ENCODE measurements at regions not wholly inside any gene's neighbourhood (a gene's known extent, or its start where the extent isn't known, plus 50 kb on each side); places are given as distances from the start of the nearest gene placed in this dataset.

- Mint-ChIP-seq H3K36me3 (ENCODE audit: low read depth) (no peaks in the 10 kb centered on the region), H3K4me3 (no peak overlapping the region), H3K4me1 (peaks cover 3% of the 10 kb centered on the region; the same call in 2 of the 3 replicates), H3K9me3 (no peaks in the 10 kb centered on the region), H3K27me3 (ENCODE audit: insufficient read depth, low read depth, poor library complexity) (peaks cover 4% of the 10 kb centered on the region), H3K27ac (no peak overlapping the region)
- Histone ChIP-seq H3F3A (replicated peaks; ENCODE audit: low read depth) (no peaks in the 10 kb centered on the region), H3K27me3 (ENCODE audit: insufficient read depth) (no peaks in the 10 kb centered on the region), H3K79me2 (replicated peaks; ENCODE audit: insufficient read depth) (no peaks in the 10 kb centered on the region), H3K36me3 (ENCODE audit: insufficient read depth) (no peaks in the 10 kb centered on the region), H4K20me1 (replicated peaks; ENCODE audit: insufficient read depth) (no peaks in the 10 kb centered on the region), H3K4me2 (no peak overlapping the region), H3K4me1 (ENCODE audit: insufficient read depth) (no peaks in the 10 kb centered on the region), H3K4me3 (no peak overlapping the region), H3K9me2 (ENCODE audit: insufficient read depth) (0 out of 2 replicates have a peak, but pooled peaks cover 4% of the 10 kb centered on the region), H3K27ac (ENCODE audit: low read depth) (no peak overlapping the region), H2AFZ (no peak overlapping the region)
- no peak for ATAC-seq
- TF ChIP-seq ETS1 (IDR thresholded peaks at IDR 0.05) (no peak), ZNF331 (CRISPR knock-in tag; IDR thresholded peaks at IDR 0.05; ENCODE audit: low read depth) (no peak), EZH2phosphoT487 (IDR thresholded peaks at IDR 0.05; ENCODE audit: unreplicated experiment) (no peak), REST (IDR thresholded peaks at IDR 0.05; ENCODE audit: unreplicated experiment) (no peak), ZNF114 (CRISPR knock-in tag; IDR thresholded peaks at IDR 0.05) (no peak), POLR2AphosphoS5 (IDR thresholded peaks at IDR 0.05; ENCODE audit: low read depth) (no peak), EZH2 (IDR thresholded peaks at IDR 0.05; ENCODE audit: low read depth, unreplicated experiment) (no peak), STAT1 (IDR thresholded peaks at IDR 0.05; ENCODE audit: unreplicated experiment) (no peak)
- TF ChIP-seq, protein P1, sequence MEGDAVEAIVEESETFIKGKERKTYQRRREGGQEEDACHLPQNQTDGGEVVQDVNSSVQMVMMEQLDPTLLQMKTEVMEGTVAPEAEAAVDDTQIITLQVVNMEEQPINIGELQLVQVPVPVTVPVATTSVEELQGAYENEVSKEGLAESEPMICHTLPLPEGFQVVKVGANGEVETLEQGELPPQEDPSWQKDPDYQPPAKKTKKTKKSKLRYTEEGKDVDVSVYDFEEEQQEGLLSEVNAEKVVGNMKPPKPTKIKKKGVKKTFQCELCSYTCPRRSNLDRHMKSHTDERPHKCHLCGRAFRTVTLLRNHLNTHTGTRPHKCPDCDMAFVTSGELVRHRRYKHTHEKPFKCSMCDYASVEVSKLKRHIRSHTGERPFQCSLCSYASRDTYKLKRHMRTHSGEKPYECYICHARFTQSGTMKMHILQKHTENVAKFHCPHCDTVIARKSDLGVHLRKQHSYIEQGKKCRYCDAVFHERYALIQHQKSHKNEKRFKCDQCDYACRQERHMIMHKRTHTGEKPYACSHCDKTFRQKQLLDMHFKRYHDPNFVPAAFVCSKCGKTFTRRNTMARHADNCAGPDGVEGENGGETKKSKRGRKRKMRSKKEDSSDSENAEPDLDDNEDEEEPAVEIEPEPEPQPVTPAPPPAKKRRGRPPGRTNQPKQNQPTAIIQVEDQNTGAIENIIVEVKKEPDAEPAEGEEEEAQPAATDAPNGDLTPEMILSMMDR (conservative IDR thresholded peaks at IDR 0.05; ENCODE audit: low read depth in 2 of 2) = no peak
- TF ChIP-seq, protein P2, sequence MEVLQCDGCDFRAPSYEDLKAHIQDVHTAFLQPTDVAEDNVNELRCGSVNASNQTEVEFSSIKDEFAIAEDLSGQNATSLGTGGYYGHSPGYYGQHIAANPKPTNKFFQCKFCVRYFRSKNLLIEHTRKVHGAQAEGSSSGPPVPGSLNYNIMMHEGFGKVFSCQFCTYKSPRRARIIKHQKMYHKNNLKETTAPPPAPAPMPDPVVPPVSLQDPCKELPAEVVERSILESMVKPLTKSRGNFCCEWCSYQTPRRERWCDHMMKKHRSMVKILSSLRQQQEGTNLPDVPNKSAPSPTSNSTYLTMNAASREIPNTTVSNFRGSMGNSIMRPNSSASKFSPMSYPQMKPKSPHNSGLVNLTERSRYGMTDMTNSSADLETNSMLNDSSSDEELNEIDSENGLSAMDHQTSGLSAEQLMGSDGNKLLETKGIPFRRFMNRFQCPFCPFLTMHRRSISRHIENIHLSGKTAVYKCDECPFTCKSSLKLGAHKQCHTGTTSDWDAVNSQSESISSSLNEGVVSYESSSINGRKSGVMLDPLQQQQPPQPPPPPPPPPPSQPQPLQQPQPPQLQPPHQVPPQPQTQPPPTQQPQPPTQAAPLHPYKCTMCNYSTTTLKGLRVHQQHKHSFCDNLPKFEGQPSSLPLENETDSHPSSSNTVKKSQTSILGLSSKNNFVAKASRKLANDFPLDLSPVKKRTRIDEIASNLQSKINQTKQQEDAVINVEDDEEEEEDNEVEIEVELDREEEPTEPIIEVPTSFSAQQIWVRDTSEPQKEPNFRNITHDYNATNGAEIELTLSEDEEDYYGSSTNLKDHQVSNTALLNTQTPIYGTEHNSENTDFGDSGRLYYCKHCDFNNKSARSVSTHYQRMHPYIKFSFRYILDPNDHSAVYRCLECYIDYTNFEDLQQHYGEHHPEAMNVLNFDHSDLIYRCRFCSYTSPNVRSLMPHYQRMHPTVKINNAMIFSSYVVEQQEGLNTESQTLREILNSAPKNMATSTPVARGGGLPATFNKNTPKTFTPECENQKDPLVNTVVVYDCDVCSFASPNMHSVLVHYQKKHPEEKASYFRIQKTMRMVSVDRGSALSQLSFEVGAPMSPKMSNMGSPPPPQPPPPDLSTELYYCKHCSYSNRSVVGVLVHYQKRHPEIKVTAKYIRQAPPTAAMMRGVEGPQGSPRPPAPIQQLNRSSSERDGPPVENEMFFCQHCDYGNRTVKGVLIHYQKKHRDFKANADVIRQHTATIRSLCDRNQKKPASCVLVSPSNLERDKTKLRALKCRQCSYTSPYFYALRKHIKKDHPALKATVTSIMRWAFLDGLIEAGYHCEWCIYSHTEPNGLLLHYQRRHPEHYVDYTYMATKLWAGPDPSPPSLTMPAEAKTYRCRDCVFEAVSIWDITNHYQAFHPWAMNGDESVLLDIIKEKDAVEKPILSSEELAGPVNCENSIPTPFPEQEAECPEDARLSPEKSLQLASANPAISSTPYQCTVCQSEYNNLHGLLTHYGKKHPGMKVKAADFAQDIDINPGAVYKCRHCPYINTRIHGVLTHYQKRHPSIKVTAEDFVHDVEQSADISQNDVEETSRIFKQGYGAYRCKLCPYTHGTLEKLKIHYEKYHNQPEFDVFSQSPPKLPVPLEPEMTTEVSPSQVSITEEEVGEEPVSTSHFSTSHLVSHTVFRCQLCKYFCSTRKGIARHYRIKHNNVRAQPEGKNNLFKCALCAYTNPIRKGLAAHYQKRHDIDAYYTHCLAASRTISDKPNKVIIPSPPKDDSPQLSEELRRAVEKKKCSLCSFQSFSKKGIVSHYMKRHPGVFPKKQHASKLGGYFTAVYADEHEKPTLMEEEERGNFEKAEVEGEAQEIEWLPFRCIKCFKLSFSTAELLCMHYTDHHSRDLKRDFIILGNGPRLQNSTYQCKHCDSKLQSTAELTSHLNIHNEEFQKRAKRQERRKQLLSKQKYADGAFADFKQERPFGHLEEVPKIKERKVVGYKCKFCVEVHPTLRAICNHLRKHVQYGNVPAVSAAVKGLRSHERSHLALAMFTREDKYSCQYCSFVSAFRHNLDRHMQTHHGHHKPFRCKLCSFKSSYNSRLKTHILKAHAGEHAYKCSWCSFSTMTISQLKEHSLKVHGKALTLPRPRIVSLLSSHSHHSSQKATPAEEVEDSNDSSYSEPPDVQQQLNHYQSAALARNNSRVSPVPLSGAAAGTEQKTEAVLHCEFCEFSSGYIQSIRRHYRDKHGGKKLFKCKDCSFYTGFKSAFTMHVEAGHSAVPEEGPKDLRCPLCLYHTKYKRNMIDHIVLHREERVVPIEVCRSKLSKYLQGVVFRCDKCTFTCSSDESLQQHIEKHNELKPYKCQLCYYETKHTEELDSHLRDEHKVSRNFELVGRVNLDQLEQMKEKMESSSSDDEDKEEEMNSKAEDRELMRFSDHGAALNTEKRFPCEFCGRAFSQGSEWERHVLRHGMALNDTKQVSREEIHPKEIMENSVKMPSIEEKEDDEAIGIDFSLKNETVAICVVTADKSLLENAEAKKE (CRISPR knock-in tag; IDR thresholded peaks at IDR 0.05) = no peak
- DNase-seq (ENCODE audit: low spot score) = no peak
Measured at GRCh38 chr15:81886591-81886990, 159.2 kb downstream of the MEX3B start.

Measured in GM23338 (cell line).